Neural cell (in vitro differentiated cells): ENCODE measurements at regions not wholly inside any gene's neighbourhood (a gene's known extent, or its start where the extent isn't known, plus 50 kb on each side); places are given as distances from the start of the nearest gene placed in this dataset.

Experiments used
- H2AFZ ChIP-seq: fragments of 200-600, 300-800 bp; sonication (generic), shearing (Covaris generic); 2 replicates; pipeline ENCODE4 v1.6.0; 2014; ENCODE audit warnings: low read depth, mild to moderate bottlenecking, antibody characterized with exemption, low read length, moderate library complexity
- H3F3A ChIP-seq: fragments of 200-600 bp; shearing (Covaris generic); 2 replicates; pipeline ENCODE4 v1.6.1; 2016; ENCODE audit warnings: mild to moderate bottlenecking, moderate library complexity, mixed read lengths, antibody characterized with exemption, low read length; ENCODE audit not compliant: insufficient read depth, poor library complexity, severe bottlenecking
- H3K27ac ChIP-seq: fragments of 200-600, 300-800 bp; sonication (generic), shearing (Covaris generic); 2 replicates; pipeline ENCODE4 v1.5.1; 2014; ENCODE audit warnings: mild to moderate bottlenecking, low read length, moderate library complexity
- H3K27me3 ChIP-seq: fragments of 300-800, 200-600 bp; sonication (generic), shearing (Covaris generic); 2 replicates; pipeline ENCODE4 v1.6.0; 2014; ENCODE audit warnings: mild to moderate bottlenecking, low read depth, low read length, moderate library complexity; ENCODE audit not compliant: insufficient read depth
- H3K36me3 ChIP-seq: fragments of 300-800, 200-600 bp; sonication (generic), shearing (Covaris generic); 2 replicates; pipeline ENCODE4 v1.5.1; 2014; ENCODE audit warnings: mild to moderate bottlenecking, antibody characterized with exemption, low read length, moderate library complexity; ENCODE audit not compliant: insufficient read depth
- H3K4me2 ChIP-seq: fragments of 300-800, 200-600 bp; sonication (generic), shearing (Covaris generic); 2 replicates; pipeline ENCODE4 v1.6.0; 2014; ENCODE audit warnings: mild to moderate bottlenecking, low read length
- H3K4me3 ChIP-seq: fragments of 300-800, 200-600 bp; sonication (generic), shearing (Covaris generic); 2 replicates; pipeline ENCODE4 v1.5.1; 2014; ENCODE audit warnings: mild to moderate bottlenecking, low read length, moderate library complexity
- H3K79me2 ChIP-seq: fragments of 200-600 bp; shearing (Covaris generic); replicated peaks from 2 replicates; pipeline ENCODE4 v1.6.0; 2014; ENCODE audit warnings: mild to moderate bottlenecking, low read length, moderate library complexity; ENCODE audit not compliant: insufficient read depth
- H3K9ac ChIP-seq: fragments of 300-800, 200-600 bp; sonication (generic), shearing (Covaris generic); 2 replicates; pipeline ENCODE4 v1.6.1; 2016; ENCODE audit warnings: mild to moderate bottlenecking, low read length, mixed read lengths
- H3K9me2 ChIP-seq: fragments of 200-600 bp; shearing (Covaris generic); 2 replicates; pipeline ENCODE4 v1.6.1; 2016; ENCODE audit warnings: mild to moderate bottlenecking, low read length, mixed read lengths; ENCODE audit not compliant: insufficient read depth
- H3K9me3 ChIP-seq: fragments of 200-600, 300-800 bp; sonication (generic), shearing (Covaris generic); 2 replicates; pipeline ENCODE4 v1.6.1; 2016; ENCODE audit warnings: mild to moderate bottlenecking, mixed run types, low read length, moderate library complexity, mixed read lengths
- H4K20me1 ChIP-seq: fragments of 200-600 bp; shearing (Covaris generic); 2 replicates; pipeline ENCODE4 v1.6.1; 2016; ENCODE audit warnings: mild to moderate bottlenecking, mixed run types; ENCODE audit not compliant: insufficient read depth
- EP300 ChIP-seq: fragments of 450-650 bp; conservative IDR thresholded peaks from 2 replicates; pipeline ENCODE4 v1.6.1; 2014; ENCODE audit warnings: antibody characterized with exemption, mild to moderate bottlenecking, moderate library complexity; ENCODE audit not compliant: poor library complexity, severe bottlenecking
- EZH2 ChIP-seq: fragments of 200-600, 300-800 bp; shearing (Covaris generic), sonication (generic); IDR thresholded peaks from 2 replicates; pipeline ENCODE4 v1.6.1; 2014; ENCODE audit warnings: antibody characterized with exemption, low read length, borderline replicate concordance, mild to moderate bottlenecking; ENCODE audit not compliant: insufficient read depth, poor library complexity, severe bottlenecking
- MXI1 ChIP-seq: fragments of 450-650 bp; conservative IDR thresholded peaks from 2 replicates; pipeline ENCODE4 v1.6.1; 2014; ENCODE audit warnings: antibody characterized with exemption, mild to moderate bottlenecking; ENCODE audit not compliant: poor library complexity, severe bottlenecking
- POLR2AphosphoS5 ChIP-seq: IDR thresholded peaks from 2 replicates; pipeline ENCODE4 v1.6.1; 2012
- RAD21 ChIP-seq: fragments of 450-650 bp; conservative IDR thresholded peaks from 2 replicates; pipeline ENCODE4 v1.6.1; 2014; ENCODE audit warnings: antibody characterized with exemption, mild to moderate bottlenecking, moderate library complexity
- SMC3 ChIP-seq: fragments of 450-650 bp; conservative IDR thresholded peaks from 2 replicates; pipeline ENCODE4 v1.6.1; 2014; ENCODE audit warnings: antibody characterized with exemption, mild to moderate bottlenecking, moderate library complexity; ENCODE audit not compliant: poor library complexity
- TAF1 ChIP-seq: IDR thresholded peaks from 2 replicates; pipeline ENCODE4 v1.6.1; 2012; ENCODE audit warnings: low read depth
- TF ChIP-seq, protein P1 (sequence below): fragments of 450-650 bp; IDR thresholded peaks from 2 replicates; pipeline ENCODE4 v1.5.1; 2014; ENCODE audit warnings: antibody characterized with exemption, mild to moderate bottlenecking, moderate library complexity; ENCODE audit not compliant: poor library complexity, severe bottlenecking
- TF ChIP-seq, protein P2 (sequence below): IDR thresholded peaks from 2 replicates; pipeline ENCODE4 v1.6.1; 2012; ENCODE audit warnings: borderline replicate concordance

DNA sequence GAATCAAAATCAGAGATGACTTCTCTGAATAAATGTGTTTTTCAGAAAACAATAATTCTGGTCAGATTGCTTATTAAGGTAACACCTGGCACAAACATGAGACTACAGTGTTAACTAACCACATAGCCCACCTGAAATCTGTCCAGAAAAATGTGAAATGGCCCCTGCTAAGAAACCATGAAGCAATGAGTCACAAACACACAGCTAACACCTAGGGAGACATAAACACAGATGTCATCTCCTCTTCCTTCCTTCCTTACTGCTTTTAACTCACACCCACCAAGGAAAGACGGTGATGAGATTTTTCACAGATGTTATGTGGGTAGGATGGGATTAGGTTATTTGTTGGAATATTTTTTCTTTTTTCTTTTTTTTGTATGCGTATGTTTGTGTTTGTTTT, 315.0 kb upstream of the STAC start:
- Histone ChIP-seq H3K27ac (no peak overlapping the region), H3K4me3 (no peak overlapping the region), H3K27me3 (no peaks in the 10 kb centered on the region), H3K36me3 (no peaks in the 10 kb centered on the region), H2AFZ (no peak overlapping the region), H3K9me3 (no peaks in the 10 kb centered on the region), H3K9me2 (no peaks in the 10 kb centered on the region), H3F3A (no peaks in the 10 kb centered on the region), H4K20me1 (no peaks in the 10 kb centered on the region), H3K4me2 (no peak overlapping the region), H3K9ac (no peak overlapping the region), H3K79me2 (no peaks in the 10 kb centered on the region)
- TF ChIP-seq MXI1 = no peak
- TF ChIP-seq EP300 = no peak
- no peak for TF ChIP-seq EZH2
- TF ChIP-seq, protein P1, sequence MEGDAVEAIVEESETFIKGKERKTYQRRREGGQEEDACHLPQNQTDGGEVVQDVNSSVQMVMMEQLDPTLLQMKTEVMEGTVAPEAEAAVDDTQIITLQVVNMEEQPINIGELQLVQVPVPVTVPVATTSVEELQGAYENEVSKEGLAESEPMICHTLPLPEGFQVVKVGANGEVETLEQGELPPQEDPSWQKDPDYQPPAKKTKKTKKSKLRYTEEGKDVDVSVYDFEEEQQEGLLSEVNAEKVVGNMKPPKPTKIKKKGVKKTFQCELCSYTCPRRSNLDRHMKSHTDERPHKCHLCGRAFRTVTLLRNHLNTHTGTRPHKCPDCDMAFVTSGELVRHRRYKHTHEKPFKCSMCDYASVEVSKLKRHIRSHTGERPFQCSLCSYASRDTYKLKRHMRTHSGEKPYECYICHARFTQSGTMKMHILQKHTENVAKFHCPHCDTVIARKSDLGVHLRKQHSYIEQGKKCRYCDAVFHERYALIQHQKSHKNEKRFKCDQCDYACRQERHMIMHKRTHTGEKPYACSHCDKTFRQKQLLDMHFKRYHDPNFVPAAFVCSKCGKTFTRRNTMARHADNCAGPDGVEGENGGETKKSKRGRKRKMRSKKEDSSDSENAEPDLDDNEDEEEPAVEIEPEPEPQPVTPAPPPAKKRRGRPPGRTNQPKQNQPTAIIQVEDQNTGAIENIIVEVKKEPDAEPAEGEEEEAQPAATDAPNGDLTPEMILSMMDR = no peak
- no peak for TF ChIP-seq POLR2AphosphoS5
- TF ChIP-seq SMC3 = no peak
- TF ChIP-seq, protein P2, sequence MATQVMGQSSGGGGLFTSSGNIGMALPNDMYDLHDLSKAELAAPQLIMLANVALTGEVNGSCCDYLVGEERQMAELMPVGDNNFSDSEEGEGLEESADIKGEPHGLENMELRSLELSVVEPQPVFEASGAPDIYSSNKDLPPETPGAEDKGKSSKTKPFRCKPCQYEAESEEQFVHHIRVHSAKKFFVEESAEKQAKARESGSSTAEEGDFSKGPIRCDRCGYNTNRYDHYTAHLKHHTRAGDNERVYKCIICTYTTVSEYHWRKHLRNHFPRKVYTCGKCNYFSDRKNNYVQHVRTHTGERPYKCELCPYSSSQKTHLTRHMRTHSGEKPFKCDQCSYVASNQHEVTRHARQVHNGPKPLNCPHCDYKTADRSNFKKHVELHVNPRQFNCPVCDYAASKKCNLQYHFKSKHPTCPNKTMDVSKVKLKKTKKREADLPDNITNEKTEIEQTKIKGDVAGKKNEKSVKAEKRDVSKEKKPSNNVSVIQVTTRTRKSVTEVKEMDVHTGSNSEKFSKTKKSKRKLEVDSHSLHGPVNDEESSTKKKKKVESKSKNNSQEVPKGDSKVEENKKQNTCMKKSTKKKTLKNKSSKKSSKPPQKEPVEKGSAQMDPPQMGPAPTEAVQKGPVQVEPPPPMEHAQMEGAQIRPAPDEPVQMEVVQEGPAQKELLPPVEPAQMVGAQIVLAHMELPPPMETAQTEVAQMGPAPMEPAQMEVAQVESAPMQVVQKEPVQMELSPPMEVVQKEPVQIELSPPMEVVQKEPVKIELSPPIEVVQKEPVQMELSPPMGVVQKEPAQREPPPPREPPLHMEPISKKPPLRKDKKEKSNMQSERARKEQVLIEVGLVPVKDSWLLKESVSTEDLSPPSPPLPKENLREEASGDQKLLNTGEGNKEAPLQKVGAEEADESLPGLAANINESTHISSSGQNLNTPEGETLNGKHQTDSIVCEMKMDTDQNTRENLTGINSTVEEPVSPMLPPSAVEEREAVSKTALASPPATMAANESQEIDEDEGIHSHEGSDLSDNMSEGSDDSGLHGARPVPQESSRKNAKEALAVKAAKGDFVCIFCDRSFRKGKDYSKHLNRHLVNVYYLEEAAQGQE = no peak
- no peak for TF ChIP-seq TAF1
- TF ChIP-seq RAD21 = no peak

DNA sequence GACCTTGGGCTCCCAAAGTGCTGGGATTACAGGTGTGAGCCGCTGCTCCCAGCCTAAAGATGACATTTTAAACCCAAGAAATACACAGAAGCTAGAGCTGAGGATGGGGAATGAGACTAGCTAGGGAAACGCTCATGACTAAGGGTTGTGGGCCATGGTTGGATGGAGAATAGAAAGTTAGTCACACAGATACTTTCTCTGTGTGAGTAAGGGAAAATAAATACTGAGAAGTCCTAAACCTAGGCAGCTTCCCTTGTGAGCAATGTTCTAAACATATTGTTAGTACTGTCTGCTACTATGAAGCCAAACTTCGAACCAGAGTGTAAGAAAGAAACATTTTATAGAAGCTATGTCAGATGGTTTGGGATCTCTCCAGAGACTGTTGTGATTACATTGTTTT, 304.8 kb upstream of the STAC start:
- TF ChIP-seq SMC3 (no peak), MXI1 (no peak), EZH2 (no peak), TAF1 (no peak)
- no peaks in the 10 kb centered on the region for H3K27me3 ChIP-seq
- H3K9me3 ChIP-seq = no peaks in the 10 kb centered on the region
- H3F3A ChIP-seq = no peaks in the 10 kb centered on the region
- H3K36me3 ChIP-seq = no peaks in the 10 kb centered on the region
- H3K4me3 ChIP-seq = no peak overlapping the region
- no peak overlapping the region for H3K4me2 ChIP-seq
- no peaks in the 10 kb centered on the region for H3K79me2 ChIP-seq
- no peak overlapping the region for H3K27ac ChIP-seq
- no peak overlapping the region for H3K9ac ChIP-seq
- H3K9me2 ChIP-seq = no peaks in the 10 kb centered on the region
- no peak overlapping the region for H2AFZ ChIP-seq
- no peaks in the 10 kb centered on the region for H4K20me1 ChIP-seq
